ENCODE measurements at regions not wholly inside any gene's neighbourhood (a gene's known extent, or its start where the extent isn't known, plus 50 kb on each side); places are given as distances from the start of the nearest gene placed in this dataset.

DNA sequence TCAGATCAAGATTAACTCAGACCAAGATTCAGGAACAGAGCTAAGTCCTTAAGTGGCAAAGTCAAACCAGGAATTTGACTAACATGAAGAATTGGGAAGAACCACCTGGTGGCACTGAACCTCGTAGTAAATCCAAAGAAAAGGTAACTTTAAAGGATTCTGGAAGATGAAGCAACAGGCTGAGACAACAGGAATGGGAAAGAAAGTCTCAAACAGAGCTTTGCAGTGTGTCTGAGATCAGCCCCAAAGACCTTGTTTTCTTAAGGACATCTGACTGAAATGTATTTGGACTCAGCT lies 126.1 kb downstream of the ASB9 start:
- H3K9me3 ChIP-seq: no peaks in the 10 kb centered on the region
- ATAC-seq: no peak
- no peaks in the 10 kb centered on the region for H3K36me3 ChIP-seq (replicated peaks in 1 of 2; ENCODE audit: insufficient read depth in 1 of 2, low read depth in 2 of 2)
- H3K4me1 ChIP-seq: no peaks in the 10 kb centered on the region
- no peak overlapping the region for H3K4me3 ChIP-seq
- no peak for DNase-seq
- no peaks in the 10 kb centered on the region for H3K27me3 ChIP-seq
- WGBS, 2 donors: 9 to 40% methylated on average over 1 of the region's 1 CpG
- TF ChIP-seq, protein P1, sequence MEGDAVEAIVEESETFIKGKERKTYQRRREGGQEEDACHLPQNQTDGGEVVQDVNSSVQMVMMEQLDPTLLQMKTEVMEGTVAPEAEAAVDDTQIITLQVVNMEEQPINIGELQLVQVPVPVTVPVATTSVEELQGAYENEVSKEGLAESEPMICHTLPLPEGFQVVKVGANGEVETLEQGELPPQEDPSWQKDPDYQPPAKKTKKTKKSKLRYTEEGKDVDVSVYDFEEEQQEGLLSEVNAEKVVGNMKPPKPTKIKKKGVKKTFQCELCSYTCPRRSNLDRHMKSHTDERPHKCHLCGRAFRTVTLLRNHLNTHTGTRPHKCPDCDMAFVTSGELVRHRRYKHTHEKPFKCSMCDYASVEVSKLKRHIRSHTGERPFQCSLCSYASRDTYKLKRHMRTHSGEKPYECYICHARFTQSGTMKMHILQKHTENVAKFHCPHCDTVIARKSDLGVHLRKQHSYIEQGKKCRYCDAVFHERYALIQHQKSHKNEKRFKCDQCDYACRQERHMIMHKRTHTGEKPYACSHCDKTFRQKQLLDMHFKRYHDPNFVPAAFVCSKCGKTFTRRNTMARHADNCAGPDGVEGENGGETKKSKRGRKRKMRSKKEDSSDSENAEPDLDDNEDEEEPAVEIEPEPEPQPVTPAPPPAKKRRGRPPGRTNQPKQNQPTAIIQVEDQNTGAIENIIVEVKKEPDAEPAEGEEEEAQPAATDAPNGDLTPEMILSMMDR (IDR thresholded peaks at IDR 0.05): no peak
- TF ChIP-seq POLR2A (IDR thresholded peaks at IDR 0.05): no peak
- intact Hi-C loops (cut with DNase I): no loop called here
- H3K27ac ChIP-seq: no peak overlapping the region

DNA sequence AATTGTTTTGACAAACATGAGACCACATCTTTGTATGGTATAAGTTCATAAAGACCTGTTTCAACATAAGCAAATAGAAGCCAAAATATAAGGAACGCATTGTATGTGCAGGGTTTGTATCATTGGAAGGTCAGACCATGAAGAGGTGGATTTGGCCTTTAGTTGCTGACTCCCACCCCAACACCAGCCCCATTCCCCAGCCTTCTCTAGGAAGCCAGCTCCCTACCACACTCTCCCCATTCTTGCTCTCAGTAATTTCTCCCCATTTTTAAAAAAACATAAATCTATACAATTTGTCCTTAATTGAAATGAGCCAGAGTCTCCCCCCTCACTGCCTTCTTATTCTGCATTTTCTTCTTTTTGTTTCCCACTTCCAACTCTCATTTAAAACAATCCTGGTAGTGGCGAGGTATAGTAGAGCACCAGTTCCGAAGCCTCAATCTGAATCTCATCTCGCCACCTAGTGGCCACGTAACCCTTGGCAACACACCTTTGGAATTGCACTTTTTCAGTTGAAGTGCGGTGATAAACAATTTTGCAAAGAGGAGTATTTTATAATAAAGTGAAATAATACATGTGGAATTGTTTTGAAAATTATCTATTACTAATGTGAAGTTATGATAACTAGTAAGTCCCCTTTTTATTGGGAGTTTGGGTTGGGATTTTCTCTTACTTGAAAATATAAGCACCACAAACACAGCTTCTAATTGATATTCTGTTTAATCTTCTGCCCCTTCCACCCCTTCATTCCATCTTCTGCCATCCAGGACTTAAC lies 126.6 kb downstream of the ASB9 start:
- no peaks in the 10 kb centered on the region for H3K9me3 ChIP-seq
- peak; percentile 48 to 78 (median 60) for DNase-seq
- no peaks in the 10 kb centered on the region for H3K4me1 ChIP-seq
- TF ChIP-seq POLR2A (IDR thresholded peaks at IDR 0.05): no peak
- TF ChIP-seq, protein P1 (IDR thresholded peaks at IDR 0.05): peak; percentile 48 to 74 (median 58)
- H3K36me3 ChIP-seq (replicated peaks in 1 of 2; ENCODE audit: insufficient read depth in 1 of 2, low read depth in 2 of 2): no peaks in the 10 kb centered on the region
- peak; percentile 48 for ATAC-seq
- H3K27ac ChIP-seq: no peak overlapping the region
- no peak overlapping the region for H3K4me3 ChIP-seq
- WGBS, 2 donors: 13 to 16% methylated on average over 6 of the region's 6 CpGs
- no peaks in the 10 kb centered on the region for H3K27me3 ChIP-seq
- intact Hi-C loops (cut with DNase I): no loop called here

- Histone ChIP-seq H3K27ac (no peak overlapping the region), H3K4me3 (no peak overlapping the region), H3K27me3 (no peaks in the 10 kb centered on the region), H3K36me3 (replicated peaks in 1 of 2; ENCODE audit: insufficient read depth in 1 of 2, low read depth in 2 of 2) (no peaks in the 10 kb centered on the region), H3K9me3 (no peaks in the 10 kb centered on the region), H3K4me1 (no peaks in the 10 kb centered on the region)
- TF ChIP-seq, protein P1 (IDR thresholded peaks at IDR 0.05): no peak
- no peak for DNase-seq
- intact Hi-C loops (cut with DNase I): no loop called here
- no peak for ATAC-seq
- WGBS, 2 donors: 56 to 64% methylated on average over 7 to 8 of the region's 8 CpGs
Measured at GRCh38 chrX:15142084-15142715, 127.7 kb downstream of the ASB9 start.

GRCh38 chrX:15136795-15137194 lies 133.1 kb downstream of the ASB9 start:
- Histone ChIP-seq H3K27ac (no peak overlapping the region), H3K36me3 (replicated peaks in 1 of 2; ENCODE audit: insufficient read depth in 1 of 2, low read depth in 2 of 2) (no peaks in the 10 kb centered on the region), H3K27me3 (no peaks in the 10 kb centered on the region), H3K9me3 (no peaks in the 10 kb centered on the region), H3K4me1 (no peaks in the 10 kb centered on the region), H3K4me3 (no peak overlapping the region)
- no peak for DNase-seq
- no peak for ATAC-seq
- no peak for TF ChIP-seq POLR2A (IDR thresholded peaks at IDR 0.05)
- TF ChIP-seq, protein P1 (IDR thresholded peaks at IDR 0.05): no peak
- intact Hi-C loops (cut with DNase I): no loop called here
- WGBS, 2 donors: 50 to 64% methylated on average over 1 of the region's 1 CpG

- no peaks in the 10 kb centered on the region for H3K36me3 ChIP-seq (replicated peaks in 1 of 2; ENCODE audit: insufficient read depth in 1 of 2, low read depth in 2 of 2)
- no peak overlapping the region for H3K4me3 ChIP-seq
- DNase-seq: no peak
- H3K9me3 ChIP-seq: no peaks in the 10 kb centered on the region
- ATAC-seq: no peak
- TF ChIP-seq, protein P1 (IDR thresholded peaks at IDR 0.05): no peak
- no peak for TF ChIP-seq POLR2A (IDR thresholded peaks at IDR 0.05)
- H3K27me3 ChIP-seq: no peaks in the 10 kb centered on the region
- H3K27ac ChIP-seq: no peak overlapping the region
- intact Hi-C loops (cut with DNase I): no loop called here
- no peaks in the 10 kb centered on the region for H3K4me1 ChIP-seq
Measured at GRCh38 chrX:15129412-15129811, 140.5 kb downstream of the ASB9 start.

Data from body of pancreas (tissue), 4 donors.